Fibroblast of peridontal ligament (primary cell): ENCODE measurements at regions not wholly inside any gene's neighbourhood (a gene's known extent, or its start where the extent isn't known, plus 50 kb on each side); places are given as distances from the start of the nearest gene placed in this dataset.
"Not testable (repeated sequence)": the region's sequence is repeated elsewhere in the genome, so short reads cannot be mapped to it uniquely, and the experiment has no call there.

ENCODE experiments used
- DNase-seq: peaks from one replicate; pipeline ENCODE4 v3.0.0-alpha.2; 2010; ENCODE audit errors: extremely low read depth

DNA sequence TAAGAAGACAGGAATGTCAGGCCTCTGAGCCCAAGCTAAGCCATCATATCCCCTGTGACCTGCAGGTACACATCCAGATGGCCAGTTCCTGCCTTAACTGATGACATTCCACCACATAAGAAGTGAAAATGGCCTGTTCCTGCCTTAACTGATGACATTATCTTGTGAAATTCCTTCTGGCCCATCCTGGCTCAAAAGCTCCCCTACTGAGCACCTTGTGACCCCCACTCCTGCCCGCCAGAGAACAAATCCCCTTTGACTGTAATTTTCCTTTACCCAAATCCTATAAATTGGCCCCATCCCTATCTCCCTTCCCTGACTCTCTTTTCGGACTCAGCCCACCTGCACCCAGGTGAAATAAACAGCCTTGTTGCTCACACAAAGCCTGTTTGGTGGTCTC is 537.2 kb upstream of the CRIM1 start:
- not testable (repeated sequence) for DNase-seq

DNA sequence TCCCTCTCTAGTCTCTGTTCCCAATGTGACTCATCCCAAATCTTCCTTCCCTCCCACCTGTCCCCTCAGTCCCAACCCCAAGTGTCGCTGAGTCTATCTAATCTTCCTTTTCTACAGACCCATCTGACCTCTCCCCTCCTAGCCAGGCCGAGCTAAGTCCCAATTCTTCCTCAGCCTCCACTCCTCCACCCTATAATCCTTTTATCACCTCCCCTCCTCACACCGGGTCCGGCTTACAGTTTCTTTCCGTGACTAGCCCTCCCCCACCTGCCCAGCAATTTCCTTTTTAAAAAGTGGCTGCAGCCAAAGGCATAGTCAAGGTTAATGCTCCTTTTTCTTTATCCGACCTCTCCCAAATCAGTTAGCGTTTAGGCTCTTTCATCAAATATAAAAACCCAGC is 541.0 kb upstream of the CRIM1 start:
- DNase-seq, result not testable (repeated sequence)

DNA sequence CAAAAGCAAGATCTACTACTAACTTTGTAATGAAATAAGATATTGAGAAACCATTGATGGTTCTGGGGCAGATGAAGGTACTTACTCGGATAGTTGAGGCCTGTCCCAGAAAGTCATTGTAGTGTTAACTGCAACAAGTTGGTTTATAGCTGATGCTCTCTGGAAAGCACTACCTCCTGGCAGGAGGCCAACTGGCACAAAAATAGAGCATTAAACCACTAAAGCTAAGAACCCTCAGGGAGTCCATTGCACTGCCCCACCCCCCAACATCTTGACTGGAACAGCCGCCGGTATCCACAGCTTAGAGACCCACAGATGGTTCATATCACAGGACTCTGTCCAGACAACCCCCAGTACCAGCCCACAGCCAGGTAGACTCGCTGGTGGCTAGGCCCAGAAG is 552.5 kb upstream of the CRIM1 start:
- no peak for DNase-seq

DNA sequence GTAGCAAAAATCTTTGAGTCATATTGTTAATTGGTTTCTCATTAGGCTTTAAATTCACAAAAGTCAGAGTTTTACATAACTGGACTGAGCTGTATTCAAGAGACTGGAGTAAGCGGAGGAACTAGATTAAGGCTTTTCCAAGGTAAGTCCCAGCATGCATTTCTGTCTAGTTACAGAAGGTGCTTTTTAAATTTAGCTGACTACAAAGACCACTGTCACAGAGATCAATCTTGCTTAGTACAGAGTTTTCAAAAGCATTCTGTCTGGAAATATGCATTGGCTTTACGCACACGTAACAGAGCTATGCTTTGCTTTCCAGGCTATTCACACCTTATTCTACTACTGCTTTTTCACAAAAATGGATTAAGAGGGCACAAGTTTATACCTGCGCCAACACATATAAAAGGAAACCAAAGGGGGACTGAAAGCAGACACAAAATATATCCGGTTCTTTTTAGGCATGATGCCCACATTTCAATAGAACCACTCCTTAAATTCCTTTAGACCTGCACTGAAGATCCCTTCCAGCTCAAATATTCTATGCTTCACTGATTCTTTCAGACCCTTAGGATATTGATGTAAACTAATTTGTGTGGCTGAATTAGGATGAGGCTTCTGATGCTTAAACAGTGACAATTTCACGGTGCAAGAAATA is 560.7 kb upstream of the CRIM1 start:
- DNase-seq, result no peak

DNA sequence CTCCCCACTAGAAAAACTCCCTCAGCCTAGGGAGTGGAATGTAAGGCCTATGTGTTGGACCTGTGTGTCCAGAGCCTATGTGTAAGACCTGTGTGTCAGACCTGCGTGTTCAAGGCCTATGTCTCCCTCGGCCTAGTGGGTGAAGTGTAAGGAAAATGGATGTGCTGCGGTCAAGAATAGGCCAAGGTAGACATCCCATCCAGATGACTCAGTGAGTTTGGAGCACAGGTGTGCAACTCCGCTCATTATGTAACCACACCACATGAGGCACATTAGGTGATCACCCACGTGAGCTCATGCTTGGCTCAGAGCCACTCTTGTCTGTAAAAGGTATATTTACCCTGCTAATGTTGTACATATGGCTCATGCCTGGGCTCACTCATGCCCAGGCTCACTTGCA is 565.3 kb upstream of the CRIM1 start:
- DNase-seq, result no peak

DNA sequence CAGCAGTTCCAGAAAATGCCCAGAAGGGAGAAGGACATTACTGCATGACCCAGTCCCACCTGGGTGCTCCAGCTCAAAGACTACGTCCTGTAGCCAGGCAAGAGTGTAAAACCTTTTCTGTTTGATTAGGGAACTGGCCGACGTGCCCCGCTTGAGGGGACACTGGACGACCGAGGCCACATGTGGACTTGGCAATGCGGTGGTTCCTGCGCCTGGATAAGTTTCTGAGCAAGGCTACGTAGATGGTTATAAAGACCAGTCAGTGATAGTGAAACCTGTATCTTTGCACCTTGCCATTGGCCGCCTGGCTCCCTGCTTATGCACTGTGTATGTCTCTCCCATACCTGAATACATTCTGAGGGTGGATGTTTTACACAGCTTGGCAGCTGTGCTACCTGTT is 567.0 kb upstream of the CRIM1 start:
- no peak for DNase-seq

DNA sequence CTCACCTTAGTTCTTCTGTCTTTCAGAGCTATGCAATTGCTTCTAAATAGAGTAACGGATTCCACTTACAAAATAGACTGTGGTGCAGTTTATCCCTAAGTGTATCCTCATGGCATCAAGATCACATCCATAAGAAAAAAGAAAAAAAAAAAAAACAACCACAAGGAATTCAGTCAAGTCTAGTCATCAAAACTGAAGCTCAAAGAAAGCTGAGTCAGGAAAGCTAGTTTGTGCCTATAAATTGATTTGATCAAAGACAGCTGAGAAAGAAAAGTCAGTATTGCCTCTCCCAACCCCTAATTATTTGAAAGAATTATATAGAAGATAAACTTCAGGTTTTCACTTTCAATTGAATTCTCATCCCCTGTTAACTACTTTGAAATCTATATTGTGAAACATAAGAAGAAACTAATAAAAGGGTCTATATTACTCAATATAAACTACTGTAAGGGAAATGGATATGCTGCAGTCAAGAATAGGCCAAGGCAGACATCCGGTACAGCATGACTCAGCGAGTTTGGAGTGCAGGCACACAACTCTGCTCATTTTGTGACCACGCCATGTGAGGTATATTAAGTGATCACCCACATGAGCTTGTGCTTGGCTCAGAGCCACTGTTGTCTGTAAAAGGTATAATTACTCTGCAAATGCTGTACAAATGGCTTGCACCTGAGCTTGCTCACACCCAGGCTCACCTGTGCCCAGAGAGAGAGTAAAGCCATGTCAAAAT is 568.1 kb upstream of the CRIM1 start:
- no peak for DNase-seq

DNA sequence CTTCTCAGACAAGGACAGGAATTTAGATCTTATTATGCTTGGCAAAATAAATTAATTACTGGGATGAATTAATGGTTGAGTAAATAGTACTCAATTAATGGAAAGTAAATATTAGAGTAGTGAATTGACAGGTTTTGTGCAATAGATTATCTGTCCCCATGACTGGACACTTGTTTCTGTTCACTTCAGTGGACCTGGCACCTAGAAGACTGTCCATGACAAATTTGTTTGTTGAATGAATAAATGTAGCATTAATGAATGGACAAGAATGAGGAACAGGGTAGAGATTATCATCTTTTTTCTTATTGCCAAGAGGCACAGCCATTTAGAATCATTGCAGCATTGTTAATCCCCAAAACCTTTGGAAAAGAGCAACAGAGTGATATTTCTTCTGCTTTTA is 570.0 kb upstream of the CRIM1 start:
- no peak for DNase-seq

DNA sequence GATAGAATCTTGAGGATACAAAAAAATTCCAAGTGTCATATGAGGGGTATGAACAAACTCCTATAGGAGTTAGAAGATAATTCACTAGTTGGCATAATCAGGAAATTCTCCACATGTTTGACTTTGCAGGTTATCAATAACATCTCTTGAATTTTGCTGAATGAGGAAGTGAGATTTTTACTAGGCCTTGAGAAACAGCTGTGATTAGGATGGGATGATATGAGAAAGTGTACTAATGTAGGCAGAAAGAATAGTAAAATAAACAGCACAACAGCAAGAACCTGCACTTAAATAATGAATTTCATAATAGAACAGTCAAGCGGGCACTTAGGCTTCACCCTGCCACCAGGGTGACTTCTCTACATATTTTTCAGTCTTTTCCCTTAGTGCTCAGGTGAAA is 570.8 kb upstream of the CRIM1 start:
- DNase-seq, result no peak

DNA sequence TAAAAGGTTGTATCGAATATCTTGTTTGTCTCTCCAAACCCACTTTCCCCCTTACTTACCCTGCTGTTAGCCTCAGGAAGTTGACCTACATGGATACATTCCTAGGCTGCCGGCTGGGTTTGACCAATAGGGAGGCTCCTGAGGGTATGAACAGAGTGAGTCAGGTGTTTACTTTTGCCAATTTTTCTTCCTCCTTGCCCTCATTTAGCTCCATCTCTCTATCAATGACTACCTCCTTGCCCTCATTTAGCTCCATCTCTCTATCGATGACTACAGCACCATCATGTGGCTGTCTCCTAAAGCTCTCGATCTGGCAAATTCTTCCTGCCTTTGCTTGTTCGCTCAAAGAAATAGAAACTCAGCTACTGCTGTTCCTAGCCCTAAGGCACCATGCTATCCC is 571.9 kb upstream of the CRIM1 start:
- no peak for DNase-seq

DNA sequence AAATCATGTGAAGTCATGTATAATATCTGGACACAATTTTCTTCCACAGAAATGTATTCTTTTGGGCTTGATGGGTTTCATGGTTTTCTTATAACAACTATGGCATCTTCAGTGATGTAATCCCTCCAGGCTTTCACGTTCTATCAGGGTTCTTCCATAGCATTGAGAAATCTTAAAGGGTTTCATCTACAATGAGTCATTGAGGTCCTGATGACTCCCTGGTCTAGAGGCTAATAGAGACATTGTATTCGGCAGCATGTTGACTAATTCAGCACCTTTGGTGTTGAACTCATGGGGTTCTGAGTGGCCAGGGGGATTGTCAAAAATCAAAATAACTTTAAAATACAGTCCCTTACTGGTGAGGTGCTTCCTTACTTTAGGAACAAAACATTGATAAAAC is 614.0 kb upstream of the CRIM1 start:
- DNase-seq, result no peak

DNA sequence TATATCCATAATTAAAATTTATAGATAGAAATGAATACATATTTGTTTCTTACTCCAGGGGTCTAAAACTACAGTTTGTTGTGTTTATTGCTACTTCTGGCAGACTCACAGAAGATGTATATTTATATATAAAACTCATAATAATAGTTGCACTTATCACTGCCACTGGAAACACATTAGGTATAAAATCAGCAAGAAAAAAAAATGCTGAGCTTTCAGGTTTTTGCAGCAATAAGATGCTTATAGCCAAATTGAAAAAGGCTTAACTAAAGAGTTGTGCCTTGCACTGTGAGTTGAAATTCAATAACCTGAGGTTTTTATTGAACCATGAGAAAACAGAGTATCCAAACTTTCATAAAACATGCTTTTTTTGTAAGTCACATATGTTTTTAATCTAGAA is 623.9 kb upstream of the CRIM1 start:
- no peak for DNase-seq

DNA sequence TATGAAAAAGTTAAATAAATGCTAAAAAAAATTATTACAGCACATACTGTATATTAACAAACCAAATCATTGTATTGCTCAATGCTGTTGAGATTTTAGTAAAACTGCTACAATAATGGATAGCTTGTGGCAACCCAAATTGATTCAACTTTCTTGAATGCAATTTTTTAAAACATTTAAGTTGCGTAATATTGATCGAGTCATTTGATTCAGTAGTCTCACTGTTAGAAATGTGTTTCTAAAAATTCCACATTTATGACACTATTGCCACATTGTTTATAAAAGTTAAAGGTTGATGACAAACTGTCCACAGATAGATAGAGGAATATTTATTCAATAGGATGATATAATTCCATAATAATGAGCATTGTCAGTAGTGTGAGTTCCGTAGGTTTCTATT is 640.7 kb upstream of the CRIM1 start:
- DNase-seq, result no peak

DNA sequence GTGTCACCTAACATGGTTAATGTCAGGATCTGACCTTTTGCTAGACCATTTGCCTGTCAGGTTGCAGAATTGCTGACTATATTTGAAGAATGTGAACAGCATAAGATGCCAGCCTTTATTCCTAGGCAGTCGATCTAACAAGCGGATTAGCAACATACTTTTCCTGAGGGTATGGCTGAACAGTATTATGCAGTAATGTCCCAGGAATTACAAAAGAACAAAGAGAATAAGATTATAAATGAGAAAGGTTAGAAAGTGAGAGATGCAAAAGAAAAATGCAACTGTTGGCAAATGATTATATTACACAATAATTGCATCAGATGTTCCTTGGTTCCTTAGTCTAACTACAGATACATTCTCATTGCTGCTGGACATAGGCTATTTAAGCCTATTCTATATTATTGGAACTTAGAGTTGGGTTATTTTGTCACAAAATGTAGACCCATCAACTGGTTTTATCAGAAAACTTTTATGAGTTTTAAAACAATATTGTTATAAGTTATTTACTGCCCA is 647.1 kb upstream of the CRIM1 start:
- no peak for DNase-seq

DNA sequence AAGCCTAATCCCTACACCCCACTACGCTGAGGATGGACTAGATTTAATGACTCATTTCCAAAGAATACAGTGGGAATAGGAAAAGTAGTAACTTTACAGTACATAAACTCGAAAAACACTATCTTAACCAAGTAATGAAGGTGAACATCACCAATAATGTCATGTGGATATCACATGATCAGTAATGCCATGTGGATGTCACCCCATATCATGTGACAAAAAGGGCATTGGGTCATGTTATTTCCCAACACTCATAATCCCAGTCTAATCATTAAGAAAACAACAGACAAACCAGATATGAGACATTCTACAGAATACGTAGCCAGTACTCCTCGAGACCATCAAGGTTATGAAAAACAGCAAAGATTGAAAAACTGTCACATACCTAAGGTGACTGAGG is 667.3 kb upstream of the CRIM1 start:
- DNase-seq, result no peak

DNA sequence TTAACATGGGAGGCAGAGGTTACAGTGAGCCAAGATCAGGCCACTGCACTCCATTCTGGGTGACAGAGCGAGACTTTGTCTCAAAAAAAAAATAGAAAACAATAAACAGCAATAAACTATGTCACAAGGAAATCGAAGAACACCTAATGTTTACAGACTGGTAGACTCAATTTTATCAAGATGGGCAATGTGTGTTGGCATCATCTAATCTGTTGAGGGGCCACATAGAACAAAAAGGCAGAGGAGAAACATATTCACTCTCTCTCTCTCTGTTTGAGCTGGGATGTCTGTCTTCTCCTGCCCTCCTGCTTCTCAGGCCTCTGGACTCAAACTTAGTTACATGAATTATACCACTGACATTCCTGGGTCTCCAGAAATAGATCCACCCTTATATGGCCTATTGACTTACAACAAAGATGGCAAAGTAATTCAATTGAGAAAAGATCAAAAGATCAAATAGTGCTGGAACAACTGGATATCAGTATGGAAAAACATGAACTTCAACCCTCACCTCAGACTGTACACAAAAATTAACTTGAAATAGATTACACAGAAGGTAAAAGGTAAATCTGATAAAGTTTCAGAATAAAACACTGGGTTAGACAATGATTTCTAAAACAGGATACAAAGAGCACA is 703.8 kb upstream of the CRIM1 start:
- DNase-seq, result no peak

DNA sequence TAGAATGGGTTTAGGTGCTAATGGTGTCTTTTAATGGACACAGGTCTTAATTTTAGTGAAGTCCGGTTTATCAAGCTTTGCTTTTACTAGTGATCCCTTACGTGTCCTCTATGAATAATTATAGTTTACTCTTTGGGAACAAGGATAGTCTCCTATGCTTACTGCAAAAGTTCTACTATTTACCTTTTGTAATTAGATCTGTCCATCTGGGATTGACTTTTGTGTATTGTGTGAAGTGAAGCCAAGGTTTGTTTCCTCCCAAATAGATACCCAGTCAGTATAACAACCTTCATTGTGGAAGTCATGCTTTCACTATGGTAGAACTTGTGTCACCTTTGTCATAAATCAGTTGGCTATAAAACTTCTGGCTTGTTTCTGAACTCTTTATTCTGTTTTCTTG is 740.9 kb upstream of the CRIM1 start:
- DNase-seq, result no peak

DNA sequence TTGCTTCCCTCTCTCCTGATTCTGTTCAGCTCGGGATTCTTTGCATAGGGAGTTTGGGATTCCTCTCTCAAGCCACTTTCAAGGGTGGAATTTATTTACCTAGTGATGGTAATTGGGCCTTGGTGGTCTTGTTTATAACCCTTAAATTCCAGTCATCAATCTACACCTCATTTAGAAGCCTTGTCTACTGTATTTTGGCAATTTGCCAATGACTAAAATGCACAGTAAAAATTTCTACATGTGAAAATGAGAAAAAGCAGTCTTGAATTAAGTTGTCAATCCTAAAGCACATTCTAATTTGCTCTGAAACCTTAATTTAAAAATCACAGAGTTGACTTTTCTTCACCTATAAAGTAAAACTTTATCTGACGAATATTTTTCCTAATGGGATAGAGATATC is 749.2 kb upstream of the CRIM1 start:
- no peak for DNase-seq

DNA sequence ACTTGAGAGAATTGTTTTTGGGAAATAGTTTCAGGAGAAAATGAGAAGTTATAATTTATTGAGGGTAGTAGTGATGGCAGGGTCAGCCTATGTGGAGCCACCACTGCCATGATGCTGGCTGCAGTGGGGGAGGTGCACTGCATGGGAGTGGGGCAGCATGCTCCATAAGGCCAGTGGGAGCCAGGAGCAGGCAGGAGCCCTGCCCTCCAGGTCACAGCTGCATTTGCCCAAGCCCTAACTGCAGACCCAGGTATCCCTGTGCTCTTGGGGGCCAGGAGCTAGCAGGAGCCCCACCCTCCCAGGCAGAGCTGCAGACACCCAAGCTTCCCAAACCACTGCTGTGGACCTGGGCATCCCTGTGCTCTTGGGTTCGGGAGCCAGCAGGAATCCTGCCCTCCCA is 757.3 kb upstream of the CRIM1 start:
- no peak for DNase-seq

DNA sequence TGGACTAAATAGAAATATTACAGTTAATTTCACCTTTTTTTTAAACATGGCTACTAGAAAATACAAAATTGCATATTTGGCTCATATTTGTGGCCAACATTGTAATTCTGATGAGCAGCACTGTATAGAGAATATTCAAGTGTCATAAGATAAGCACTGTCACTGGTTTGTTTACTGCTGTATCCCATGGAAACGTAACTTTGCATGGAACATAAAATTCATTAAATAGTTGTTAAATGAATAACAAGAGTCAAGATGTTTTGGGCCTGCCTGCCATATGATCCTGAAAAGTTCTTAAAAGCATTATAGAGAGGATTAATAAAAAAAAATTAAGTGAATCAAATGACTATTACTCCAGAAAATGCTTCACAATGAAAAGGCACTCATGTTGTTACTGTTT is 763.7 kb upstream of the CRIM1 start:
- no peak for DNase-seq

DNA sequence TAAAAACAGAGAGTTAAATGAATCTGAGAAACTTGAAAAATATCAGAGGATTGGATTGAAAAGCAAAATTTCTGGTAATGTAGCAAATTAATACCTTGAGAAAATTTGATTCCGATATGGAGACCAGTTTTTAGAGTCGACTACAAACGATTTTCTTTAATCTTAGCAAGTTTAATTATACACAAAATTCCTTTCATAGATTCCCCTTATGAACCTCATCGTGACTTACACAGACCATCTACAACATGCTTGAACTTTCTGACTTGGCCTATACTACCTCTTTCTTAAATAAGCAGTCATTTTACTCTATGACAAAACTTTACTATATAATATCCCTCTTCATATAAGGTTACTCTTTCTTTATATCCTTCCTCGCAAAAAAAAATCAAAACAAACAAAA is 769.6 kb upstream of the CRIM1 start:
- no peak for DNase-seq

DNA sequence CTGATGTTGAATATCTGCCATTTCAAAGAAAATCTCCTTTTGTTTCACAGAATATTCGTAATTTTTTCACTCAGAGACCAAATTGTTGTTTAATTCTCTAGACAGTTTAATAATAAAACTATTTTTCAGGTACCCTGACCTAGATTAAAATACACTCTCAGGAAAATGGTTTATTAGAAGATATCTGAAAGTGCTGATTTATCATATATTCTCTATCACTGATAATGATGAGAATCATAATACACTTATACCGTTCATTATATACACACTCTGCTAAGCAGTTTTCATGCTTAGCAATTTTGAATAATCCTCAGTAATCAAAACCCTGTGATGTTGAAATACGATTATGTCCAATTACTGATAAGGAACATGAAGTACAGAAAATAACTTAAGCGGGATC is 772.9 kb upstream of the CRIM1 start:
- no peak for DNase-seq

DNA sequence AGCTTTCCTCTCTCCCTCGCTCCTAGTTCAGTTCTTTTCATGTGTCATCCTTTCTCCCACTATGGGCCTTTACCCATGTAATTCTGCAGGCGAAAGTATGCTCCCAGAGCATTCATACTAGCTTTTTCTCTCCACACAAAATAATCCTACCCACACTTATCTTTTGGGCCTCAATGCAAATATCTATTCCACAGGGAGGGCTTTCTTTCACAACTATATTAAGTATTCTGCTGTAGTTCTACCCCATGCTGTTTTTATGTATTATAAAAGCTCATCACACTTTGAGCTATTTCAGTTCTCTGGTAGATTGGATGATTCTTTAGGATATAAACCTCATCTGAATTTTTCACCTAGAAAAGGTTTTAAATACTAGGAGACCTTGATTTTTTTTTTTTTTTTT is 774.6 kb upstream of the CRIM1 start:
- DNase-seq, result no peak
